ENCODE measurements at regions not wholly inside any gene's neighbourhood (a gene's known extent, or its start where the extent isn't known, plus 50 kb on each side); places are given as distances from the start of the nearest gene placed in this dataset.

- Histone ChIP-seq H3K36me3 (ENCODE audit: control insufficient read depth, insufficient read depth, low read length) (no peaks in the 10 kb centered on the region), H3K27me3 (ENCODE audit: control insufficient read depth, insufficient read depth, low read length) (no peaks in the 10 kb centered on the region), H3K27ac (ENCODE audit: low read length) (no peak overlapping the region), H3K4me3 (ENCODE audit: low read depth in 2 of 2, low read length in 2 of 2) (no peak overlapping the region), H3K4me1 (ENCODE audit: control insufficient read depth, insufficient read depth, low read length) (no peaks in the 10 kb centered on the region), H3K9me3 (ENCODE audit: control insufficient read depth, insufficient read depth, low read depth, low read length) (no peaks in the 10 kb centered on the region)
- ATAC-seq (no peak), DNase-seq (ENCODE audit: low read depth, low spot score) (no peak)
- POLR2A ChIA-PET, result no interaction called here
- no TSS peak for BruUV-seq (replicated peaks)
- intact Hi-C loops (cut with micrococcal nuclease; ENCODE audit: unreplicated experiment), result no loop called here
- TF ChIP-seq TCF7L2 (IDR thresholded peaks at IDR 0.05; ENCODE audit: low read depth, low read length), result no peak
- TF ChIP-seq CTCF (IDR thresholded peaks at IDR 0.05), result no peak
- TF ChIP-seq SIN3A (IDR thresholded peaks at IDR 0.05; ENCODE audit: borderline replicate concordance, insufficient read depth, low read depth, low read length), result no peak
- TF ChIP-seq POLR2AphosphoS5 (IDR thresholded peaks at IDR 0.05; ENCODE audit: low read depth, low read length), result no peak
- no peak for TF ChIP-seq REST (IDR thresholded peaks at IDR 0.05; ENCODE audit: insufficient read depth in 1 of 2, low read depth in 2 of 2, low read length in 1 of 2)
- in situ Hi-C loops (cut with HindIII; ENCODE audit: low pct_unique_long_range_greater_than_20kb, low sequenced_read_pairs), result no loop called here
- CTCF ChIA-PET, result no interaction called here
Observed at GRCh38 chr2:142803158-142803557, 74.3 kb upstream of the KYNU start.

DNA sequence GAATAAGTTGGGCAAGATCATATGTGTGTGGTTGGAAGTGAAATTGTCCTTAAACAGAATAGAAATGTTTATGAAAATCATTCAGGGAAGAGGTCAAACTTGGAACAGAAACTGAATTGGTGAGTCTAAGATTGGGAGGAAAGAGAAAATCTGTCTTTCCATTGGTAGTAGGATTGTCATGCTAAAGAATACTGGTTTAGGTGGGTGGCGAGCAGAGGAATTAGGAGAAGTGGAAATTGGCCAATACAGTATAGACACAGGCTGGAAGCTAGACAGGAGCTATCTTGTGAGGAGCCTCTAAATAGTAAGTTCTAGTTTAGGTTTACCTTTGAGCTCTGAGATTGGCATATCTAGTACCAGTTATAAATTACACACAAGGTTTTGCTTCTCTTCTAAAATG is 80.9 kb upstream of the KYNU start:
- no peak overlapping the region for H3K4me3 ChIP-seq (ENCODE audit: low read depth in 2 of 2, low read length in 2 of 2)
- in situ Hi-C loops (cut with HindIII; ENCODE audit: low pct_unique_long_range_greater_than_20kb, low sequenced_read_pairs), result no loop called here
- ChIA-PET POLR2A (no interaction called here), CTCF (no interaction called here)
- no peaks in the 10 kb centered on the region for H3K4me1 ChIP-seq (ENCODE audit: control insufficient read depth, insufficient read depth, low read length)
- TF ChIP-seq TCF7L2 (IDR thresholded peaks at IDR 0.05; ENCODE audit: low read depth, low read length), result no peak
- TF ChIP-seq REST (IDR thresholded peaks at IDR 0.05; ENCODE audit: insufficient read depth in 1 of 2, low read depth in 2 of 2, low read length in 1 of 2), result no peak
- no peak for TF ChIP-seq POLR2AphosphoS5 (IDR thresholded peaks at IDR 0.05; ENCODE audit: low read depth, low read length)
- no peak for TF ChIP-seq SIN3A (IDR thresholded peaks at IDR 0.05; ENCODE audit: borderline replicate concordance, insufficient read depth, low read depth, low read length)
- TF ChIP-seq CTCF (IDR thresholded peaks at IDR 0.05), result no peak
- BruUV-seq (replicated peaks), result no TSS peak
- H3K36me3 ChIP-seq (ENCODE audit: control insufficient read depth, insufficient read depth, low read length), result no peaks in the 10 kb centered on the region
- no peak for DNase-seq (ENCODE audit: low read depth, low spot score)
- H3K27me3 ChIP-seq (ENCODE audit: control insufficient read depth, insufficient read depth, low read length), result no peaks in the 10 kb centered on the region
- intact Hi-C loops (cut with micrococcal nuclease; ENCODE audit: unreplicated experiment), result no loop called here
- ATAC-seq, result no peak
- no peaks in the 10 kb centered on the region for H3K9me3 ChIP-seq (ENCODE audit: control insufficient read depth, insufficient read depth, low read depth, low read length)
- H3K27ac ChIP-seq (ENCODE audit: low read length), result no peak overlapping the region
